ENCODE measurements at regions not wholly inside any gene's neighbourhood (a gene's known extent, or its start where the extent isn't known, plus 50 kb on each side); places are given as distances from the start of the nearest gene placed in this dataset.

DNA sequence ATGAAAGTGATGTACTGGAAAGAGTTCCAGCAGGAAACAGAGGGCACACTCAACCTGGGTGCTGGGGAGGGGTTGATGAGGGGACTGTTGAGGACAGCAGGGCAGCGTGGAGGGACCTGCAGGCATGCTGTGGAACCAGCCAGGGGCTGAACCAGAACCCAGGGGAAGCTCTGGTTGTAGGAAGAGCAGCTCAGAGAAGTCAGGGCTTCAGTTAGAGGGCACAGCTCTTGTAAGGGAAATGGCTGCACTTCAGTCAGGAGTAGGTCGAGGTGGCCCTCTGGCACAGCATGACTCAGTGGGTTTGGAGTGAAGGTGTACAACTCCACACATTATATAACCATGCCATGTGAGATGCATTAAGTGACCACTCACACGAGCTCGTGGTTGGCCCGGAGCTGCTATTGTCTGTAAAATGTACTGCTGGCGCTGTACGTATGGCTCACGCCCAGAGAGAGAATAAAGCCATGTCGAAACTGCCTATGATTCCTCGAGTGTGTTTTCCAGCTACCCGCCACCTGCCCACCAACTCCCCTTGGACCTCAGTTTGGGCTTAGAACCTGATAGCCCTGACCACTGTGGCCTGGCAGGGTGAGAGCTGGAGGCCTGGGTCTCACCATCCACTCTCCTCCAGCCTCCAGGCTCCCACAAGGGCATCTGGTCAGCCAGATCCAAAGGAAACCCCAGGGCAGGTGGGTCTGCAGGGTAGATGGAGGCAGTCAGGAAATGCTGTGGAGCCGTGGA lies 136.5 kb upstream of the HS6ST1 start:
- Histone ChIP-seq H3K9me3 (no peaks in the 10 kb centered on the region), H3K4me3 (no peak overlapping the region), H3K4me1 (replicated peaks) (no peaks in the 10 kb centered on the region), H3K27me3 (replicated peaks; ENCODE audit: insufficient read depth) (no peaks in the 10 kb centered on the region), H3K27ac (no peak overlapping the region), H3K36me3 (no peaks in the 10 kb centered on the region)
- TF ChIP-seq, protein P1, sequence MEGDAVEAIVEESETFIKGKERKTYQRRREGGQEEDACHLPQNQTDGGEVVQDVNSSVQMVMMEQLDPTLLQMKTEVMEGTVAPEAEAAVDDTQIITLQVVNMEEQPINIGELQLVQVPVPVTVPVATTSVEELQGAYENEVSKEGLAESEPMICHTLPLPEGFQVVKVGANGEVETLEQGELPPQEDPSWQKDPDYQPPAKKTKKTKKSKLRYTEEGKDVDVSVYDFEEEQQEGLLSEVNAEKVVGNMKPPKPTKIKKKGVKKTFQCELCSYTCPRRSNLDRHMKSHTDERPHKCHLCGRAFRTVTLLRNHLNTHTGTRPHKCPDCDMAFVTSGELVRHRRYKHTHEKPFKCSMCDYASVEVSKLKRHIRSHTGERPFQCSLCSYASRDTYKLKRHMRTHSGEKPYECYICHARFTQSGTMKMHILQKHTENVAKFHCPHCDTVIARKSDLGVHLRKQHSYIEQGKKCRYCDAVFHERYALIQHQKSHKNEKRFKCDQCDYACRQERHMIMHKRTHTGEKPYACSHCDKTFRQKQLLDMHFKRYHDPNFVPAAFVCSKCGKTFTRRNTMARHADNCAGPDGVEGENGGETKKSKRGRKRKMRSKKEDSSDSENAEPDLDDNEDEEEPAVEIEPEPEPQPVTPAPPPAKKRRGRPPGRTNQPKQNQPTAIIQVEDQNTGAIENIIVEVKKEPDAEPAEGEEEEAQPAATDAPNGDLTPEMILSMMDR (IDR thresholded peaks at IDR 0.05) = no peak
- TF ChIP-seq POLR2A (IDR thresholded peaks at IDR 0.05) (no peak), POLR2AphosphoS5 (IDR thresholded peaks at IDR 0.05) (no peak)
- DNase-seq (ENCODE audit: low spot score) = no peak
- 93% methylated on average over 12 of the region's 12 CpGs for WGBS
- intact Hi-C loops (cut with DNase I) = no loop called here

DNA sequence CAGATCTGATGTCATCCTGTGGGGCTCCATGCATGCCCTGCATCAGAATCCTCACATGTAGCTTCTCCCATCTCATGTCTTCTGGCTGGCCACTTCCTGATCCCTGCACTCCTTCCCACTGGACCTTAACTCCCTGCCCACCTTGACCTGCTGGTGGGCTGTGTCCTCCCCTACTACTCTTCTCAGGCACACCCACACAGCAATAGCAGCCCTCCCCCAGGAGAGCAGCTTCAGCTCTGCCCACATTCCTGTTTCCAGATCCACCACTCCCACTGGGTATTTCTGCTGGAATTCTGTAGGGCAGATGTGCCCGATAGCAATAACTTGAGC lies 137.0 kb upstream of the HS6ST1 start:
- H3K27me3 ChIP-seq (replicated peaks; ENCODE audit: insufficient read depth) = no peaks in the 10 kb centered on the region
- H3K4me1 ChIP-seq (replicated peaks) = no peaks in the 10 kb centered on the region
- 100% methylated on average over 1 of the region's 1 CpG for WGBS
- TF ChIP-seq, protein P1 (IDR thresholded peaks at IDR 0.05) = no peak
- TF ChIP-seq POLR2AphosphoS5 (IDR thresholded peaks at IDR 0.05) (no peak), POLR2A (IDR thresholded peaks at IDR 0.05) (no peak)
- no peaks in the 10 kb centered on the region for H3K9me3 ChIP-seq
- H3K36me3 ChIP-seq = no peaks in the 10 kb centered on the region
- H3K27ac ChIP-seq = no peak overlapping the region
- DNase-seq (ENCODE audit: low spot score) = no peak
- intact Hi-C loops (cut with DNase I) = no loop called here
- no peak overlapping the region for H3K4me3 ChIP-seq

DNA sequence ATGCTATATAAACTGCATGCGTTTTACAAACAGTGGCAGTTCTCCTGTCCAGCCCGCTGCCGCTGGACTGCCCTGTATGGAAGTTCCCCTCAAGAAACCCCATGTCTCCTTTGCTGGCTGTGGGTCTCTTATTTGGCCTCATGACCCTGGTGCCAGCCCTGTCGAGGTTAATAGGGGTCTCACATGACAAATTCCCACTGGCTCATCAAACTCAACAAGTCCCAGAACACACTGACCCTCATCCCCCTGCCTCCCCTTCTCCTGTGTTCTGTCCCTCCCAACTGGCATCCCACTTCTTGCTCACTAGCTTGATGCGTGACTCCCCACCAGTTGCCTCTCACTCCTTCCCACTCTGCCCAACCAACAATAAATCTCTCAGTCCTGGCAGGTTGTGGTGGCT lies 137.6 kb upstream of the HS6ST1 start:
- WGBS = 96% methylated on average over 5 of the region's 5 CpGs
- Histone ChIP-seq H3K36me3 (no peaks in the 10 kb centered on the region), H3K4me1 (replicated peaks) (no peaks in the 10 kb centered on the region), H3K4me3 (no peak overlapping the region), H3K9me3 (no peaks in the 10 kb centered on the region), H3K27me3 (replicated peaks; ENCODE audit: insufficient read depth) (no peaks in the 10 kb centered on the region), H3K27ac (no peak overlapping the region)
- TF ChIP-seq POLR2AphosphoS5 (IDR thresholded peaks at IDR 0.05) (no peak), POLR2A (IDR thresholded peaks at IDR 0.05) (no peak)
- TF ChIP-seq, protein P1 (IDR thresholded peaks at IDR 0.05) = no peak
- intact Hi-C loops (cut with DNase I) = no loop called here
- DNase-seq (ENCODE audit: low spot score) = no peak

DNA sequence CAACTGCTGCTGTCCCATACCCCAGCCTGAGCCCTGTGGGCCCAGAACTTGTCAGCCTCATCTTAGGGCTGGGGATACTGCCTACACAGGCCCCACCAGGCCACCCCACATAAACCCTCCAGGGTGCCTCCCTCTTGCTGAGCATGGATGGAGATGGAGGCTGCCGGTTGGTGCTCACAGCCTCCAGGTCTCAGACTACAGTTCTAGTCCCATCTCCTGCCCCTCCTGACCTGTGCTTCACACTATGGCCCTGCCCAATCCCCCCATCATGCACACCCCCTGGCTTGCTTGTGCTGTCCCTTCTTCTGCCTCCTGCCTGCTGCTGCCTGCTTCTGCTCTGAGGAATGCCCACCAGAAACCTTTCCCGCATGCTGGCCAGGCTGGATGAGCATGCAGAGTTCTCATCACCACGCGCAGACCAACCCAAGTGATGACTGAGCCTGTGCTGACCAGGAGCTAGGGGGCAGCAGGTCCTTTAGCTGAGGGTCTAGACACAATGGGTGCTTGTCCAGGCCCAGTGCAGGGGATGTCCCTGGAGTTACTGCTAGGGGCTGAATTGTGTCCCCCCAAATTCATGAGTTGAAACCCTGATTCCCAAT lies 138.4 kb upstream of the HS6ST1 start:
- H3K4me3 ChIP-seq = no peak overlapping the region
- no peaks in the 10 kb centered on the region for H3K36me3 ChIP-seq
- no peaks in the 10 kb centered on the region for H3K4me1 ChIP-seq (replicated peaks)
- no peaks in the 10 kb centered on the region for H3K27me3 ChIP-seq (replicated peaks; ENCODE audit: insufficient read depth)
- no peak for TF ChIP-seq POLR2AphosphoS5 (IDR thresholded peaks at IDR 0.05)
- no peak for DNase-seq (ENCODE audit: low spot score)
- WGBS = 93% methylated on average over 4 of the region's 4 CpGs
- intact Hi-C loops (cut with DNase I) = no loop called here
- no peaks in the 10 kb centered on the region for H3K9me3 ChIP-seq
- no peak overlapping the region for H3K27ac ChIP-seq

DNA sequence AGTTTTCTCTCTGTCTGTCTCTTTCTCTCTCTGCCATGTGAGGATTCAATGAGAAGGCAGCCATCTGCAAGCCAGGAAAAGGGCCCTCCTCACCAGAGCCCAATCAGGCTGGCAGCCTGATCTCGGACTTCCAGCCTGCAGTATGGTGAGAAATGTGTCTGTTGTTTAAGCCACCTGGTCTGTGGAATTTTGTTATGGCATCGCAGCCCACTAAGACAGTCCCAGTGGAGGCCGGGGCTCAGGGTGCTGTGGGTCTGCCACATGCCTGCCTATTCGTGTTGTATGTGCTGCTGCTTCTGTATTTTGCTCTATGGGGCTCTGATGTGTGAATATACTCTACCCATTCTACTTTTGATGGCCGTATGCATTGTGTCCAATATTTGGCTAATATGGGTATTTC lies 139.0 kb upstream of the HS6ST1 start:
- 83% methylated on average over 5 of the region's 5 CpGs for WGBS
- H3K4me3 ChIP-seq = no peak overlapping the region
- no peaks in the 10 kb centered on the region for H3K9me3 ChIP-seq
- no peak overlapping the region for H3K27ac ChIP-seq
- H3K27me3 ChIP-seq (replicated peaks; ENCODE audit: insufficient read depth) = no peaks in the 10 kb centered on the region
- no peaks in the 10 kb centered on the region for H3K36me3 ChIP-seq
- H3K4me1 ChIP-seq (replicated peaks) = no peaks in the 10 kb centered on the region
- intact Hi-C loops (cut with DNase I) = no loop called here
- DNase-seq (ENCODE audit: low spot score) = no peak
- TF ChIP-seq POLR2A (IDR thresholded peaks at IDR 0.05) (no peak), POLR2AphosphoS5 (IDR thresholded peaks at IDR 0.05) (no peak)
- TF ChIP-seq, protein P1 (IDR thresholded peaks at IDR 0.05) = no peak

Data from prostate gland (tissue), 2 donors.